HepG2 (cell line): ENCODE measurements at regions not wholly inside any gene's neighbourhood (a gene's known extent, or its start where the extent isn't known, plus 50 kb on each side); places are given as distances from the start of the nearest gene placed in this dataset.

ENCODE experiments used
- ATRX ChIP-seq: sonication (generic); formaldehyde crosslinking; IDR thresholded peaks from 2 replicates; pipeline ENCODE4 v1.4.0; 2020; ENCODE audit warnings: missing genetic modification reagents, borderline replicate concordance
- CBX2 ChIP-seq, 2 experiments: fragments of 200-600 bp in 1 of 2; sonication (generic); formaldehyde crosslinking in 1 of 2; IDR thresholded peaks; 2 replicates each; pipeline versions ENCODE4 v1.7.0 to v1.8.1; 2018 to 2022; ENCODE audit warnings: low read depth in 2 of 2, low read length in 1 of 2, mild to moderate bottlenecking in 1 of 2, missing genetic modification reagents in 1 of 2
- FOXA1 ChIP-seq, 2 experiments: fragments of 450-650 bp in 1 of 2; sonication (generic) in 1 of 2; formaldehyde crosslinking in 1 of 2; IDR thresholded peaks; 2 replicates each; pipeline versions ENCODE4 v1.4.0 to v1.6.1; 2016 to 2020; ENCODE audit warnings: missing genetic modification reagents in 1 of 2
- FOXP4 ChIP-seq: sonication (generic); formaldehyde crosslinking; IDR thresholded peaks from 2 replicates; pipeline ENCODE4 v1.4.0; 2020; ENCODE audit warnings: missing genetic modification reagents
- LCORL ChIP-seq, 2 experiments: fragments of 450-650 bp in 1 of 2; sonication (generic) in 1 of 2; formaldehyde crosslinking in 1 of 2; IDR thresholded peaks; 2 replicates each; pipeline versions ENCODE4 v1.5.0 to v1.6.1; 2017 to 2020; ENCODE audit warnings: antibody characterized with exemption in 1 of 2, missing genetic modification reagents in 1 of 2
- USF2 ChIP-seq, 2 experiments: sonication (generic) in 1 of 2; formaldehyde crosslinking in 1 of 2; IDR thresholded peaks; 2 replicates each; pipeline versions ENCODE4 v1.5.1 to v1.6.1; 2011 to 2020; ENCODE audit warnings: borderline replicate concordance in 1 of 2, low read depth in 1 of 2, low read length in 1 of 2, mild to moderate bottlenecking in 1 of 2, missing genetic modification reagents in 1 of 2, moderate library complexity in 1 of 2
- ZBTB34 ChIP-seq: sonication (generic); formaldehyde crosslinking; IDR thresholded peaks from 2 replicates; pipeline ENCODE4 v1.8.0; 2022; ENCODE audit warnings: mild to moderate bottlenecking, missing genetic modification reagents
- ZBTB46 ChIP-seq: sonication (generic); formaldehyde crosslinking; IDR thresholded peaks from 2 replicates; pipeline ENCODE4 v1.4.0; 2020; ENCODE audit warnings: mild to moderate bottlenecking, missing genetic modification reagents, borderline replicate concordance
- ZFX ChIP-seq: sonication (generic); formaldehyde crosslinking; IDR thresholded peaks from 2 replicates; pipeline ENCODE4 v1.4.0; 2020; ENCODE audit warnings: mild to moderate bottlenecking, low read depth, missing genetic modification reagents, moderate library complexity
- ZFYVE20 ChIP-seq: sonication (generic); formaldehyde crosslinking; IDR thresholded peaks from 2 replicates; pipeline ENCODE4 v1.8.0; 2023; ENCODE audit warnings: low read depth, mild to moderate bottlenecking, moderate library complexity, missing genetic modification reagents, borderline replicate concordance
- ZNF180 ChIP-seq: sonication (generic); formaldehyde crosslinking; IDR thresholded peaks from 2 replicates; pipeline ENCODE4 v1.4.0; 2020; ENCODE audit warnings: low read depth, missing genetic modification reagents, borderline replicate concordance
- ZNF501 ChIP-seq: sonication (generic); formaldehyde crosslinking; IDR thresholded peaks from 2 replicates; pipeline ENCODE4 v1.5.1; 2020; ENCODE audit warnings: mild to moderate bottlenecking, moderate library complexity, missing genetic modification reagents
- ZNF546 ChIP-seq: sonication (generic); formaldehyde crosslinking; conservative IDR thresholded peaks from 2 replicates; pipeline ENCODE4 v1.8.1; 2023; ENCODE audit warnings: mild to moderate bottlenecking, missing genetic modification reagents
- ZNF740 ChIP-seq: sonication (generic); formaldehyde crosslinking; IDR thresholded peaks from 2 replicates; pipeline ENCODE4 v1.4.0; 2020; ENCODE audit warnings: missing genetic modification reagents

GRCh38 chr19:24029941-24030636 is 56.9 kb upstream of the ZNF254 start (continued):
- TF ChIP-seq CBX2 (IDR thresholded peaks at IDR 0.05; ENCODE audit: low read depth, low read length) (no peak), CBX2 (CRISPR knock-in tag; IDR thresholded peaks at IDR 0.05; ENCODE audit: low read depth) (no peak), USF2 (IDR thresholded peaks at IDR 0.05; ENCODE audit: low read depth, low read length) (no peak), USF2 (CRISPR knock-in tag; IDR thresholded peaks at IDR 0.05; ENCODE audit: borderline replicate concordance) (no peak), ZNF740 (peak; percentile 90), ZFYVE20 (CRISPR knock-in tag) (no peak), FOXA1 (IDR thresholded peaks at IDR 0.05) (no peak), FOXA1 (CRISPR knock-in tag; IDR thresholded peaks at IDR 0.05) (peak; percentile 60), ZFX (CRISPR knock-in tag) (no peak), LCORL (IDR thresholded peaks at IDR 0.05) (no peak), LCORL (CRISPR knock-in tag; IDR thresholded peaks at IDR 0.05) (no peak), FOXP4 (CRISPR knock-in tag) (0 out of 2 replicates have a peak, but pooled peaks have one; percentile 23), ZBTB34 (CRISPR knock-in tag) (no peak), ATRX (CRISPR knock-in tag) (no peak), ZBTB46 (CRISPR knock-in tag) (no peak), ZNF180 (CRISPR knock-in tag) (no peak), ZNF546 (no peak), ZNF501 (CRISPR knock-in tag) (no peak)
- TF ChIP-seq, all 625 proteins: peak for 17
